H9 (cell line): ENCODE measurements at regions not wholly inside any gene's neighbourhood (a gene's known extent, or its start where the extent isn't known, plus 50 kb on each side); places are given as distances from the start of the nearest gene placed in this dataset.

ENCODE experiments used
- DNase-seq: peaks from one replicate; pipeline ENCODE4 v3.0.0-alpha.2; 2017
- H2AFZ ChIP-seq: one replicate; pipeline ENCODE4 v1.6.1; 2013; ENCODE audit warnings: mild to moderate bottlenecking, low read length, control low read depth, moderate library complexity
- H2AK5ac ChIP-seq: 2 replicates; pipeline ENCODE4 v1.6.1; 2013; ENCODE audit warnings: low read length, control low read depth, mixed read lengths; ENCODE audit not compliant: insufficient read length
- H2BK120ac ChIP-seq: one replicate; pipeline ENCODE4 v1.6.1; 2013; ENCODE audit warnings: low read depth, mild to moderate bottlenecking, low read length, control low read depth, inconsistent platforms; ENCODE audit not compliant: poor library complexity, severe bottlenecking
- H2BK12ac ChIP-seq: 2 replicates; pipeline ENCODE4 v1.6.1; 2013; ENCODE audit warnings: low read length, control low read depth, mixed read lengths, low read depth; ENCODE audit not compliant: insufficient read length
- H2BK15ac ChIP-seq: 2 replicates; pipeline ENCODE4 v1.6.1; 2013; ENCODE audit warnings: low read depth, low read length, control low read depth
- H2BK20ac ChIP-seq: one replicate; pipeline ENCODE4 v1.6.1; 2013; ENCODE audit warnings: low read depth, mild to moderate bottlenecking, low read length, control low read depth, inconsistent platforms; ENCODE audit not compliant: poor library complexity, severe bottlenecking
- H2BK5ac ChIP-seq: 2 replicates; pipeline ENCODE4 v1.6.1; 2013; ENCODE audit warnings: low read length, control low read depth, mixed read lengths; ENCODE audit not compliant: insufficient read length
- H3K14ac ChIP-seq: 2 replicates; pipeline ENCODE4 v1.6.1; 2013; ENCODE audit warnings: low read length, control low read depth; ENCODE audit not compliant: insufficient read depth
- H3K18ac ChIP-seq: 2 replicates; pipeline ENCODE4 v1.6.1; 2013; ENCODE audit warnings: low read depth, mild to moderate bottlenecking, mixed read lengths, low read length, control low read depth; ENCODE audit not compliant: insufficient read length
- H3K23ac ChIP-seq: 2 replicates; pipeline ENCODE4 v1.6.1; 2013; ENCODE audit warnings: low read length, control low read depth, mixed read lengths, low read depth; ENCODE audit not compliant: insufficient read length
- H3K23me2 ChIP-seq: 2 replicates; pipeline ENCODE4 v1.6.1; 2013; ENCODE audit warnings: low read depth, mild to moderate bottlenecking, mixed read lengths, low read length, control low read depth; ENCODE audit not compliant: insufficient read length, poor library complexity, severe bottlenecking
- H3K27ac ChIP-seq: 2 replicates; pipeline ENCODE4 v1.5.1; 2013; ENCODE audit warnings: low read length, control low read depth, mixed read lengths, low read depth; ENCODE audit not compliant: insufficient read length
- H3K27me3 ChIP-seq: 2 replicates; pipeline ENCODE4 v1.6.1; 2013; ENCODE audit warnings: low read length, control low read depth, inconsistent platforms; ENCODE audit not compliant: insufficient read depth
- H3K4ac ChIP-seq: 2 replicates; pipeline ENCODE4 v1.6.1; 2013; ENCODE audit warnings: low read depth, mild to moderate bottlenecking, control low read depth, inconsistent platforms, low read length, moderate library complexity
- H3K4me1 ChIP-seq: 2 replicates; pipeline ENCODE4 v1.6.1; 2013; ENCODE audit warnings: low read length, control low read depth, inconsistent platforms; ENCODE audit not compliant: insufficient read depth
- H3K4me2 ChIP-seq: 2 replicates; pipeline ENCODE4 v1.6.1; 2013; ENCODE audit warnings: low read length, control low read depth, mixed read lengths; ENCODE audit not compliant: insufficient read length, insufficient read depth
- H3K56ac ChIP-seq: 2 replicates; pipeline ENCODE4 v1.6.1; 2013; ENCODE audit warnings: low read depth, mild to moderate bottlenecking, mixed read lengths, low read length, control low read depth; ENCODE audit not compliant: insufficient read length
- H3K79me1 ChIP-seq: 2 replicates; pipeline ENCODE4 v1.6.1; 2013; ENCODE audit warnings: low read depth, mild to moderate bottlenecking, moderate library complexity, low read length, control low read depth, inconsistent platforms; ENCODE audit not compliant: insufficient read depth, poor library complexity, severe bottlenecking
- H3K79me2 ChIP-seq: 2 replicates; pipeline ENCODE4 v1.6.1; 2013; ENCODE audit warnings: low read length, control low read depth, inconsistent platforms; ENCODE audit not compliant: insufficient read depth
- H3K9ac ChIP-seq: 2 replicates; pipeline ENCODE4 v1.6.1; 2013; ENCODE audit warnings: low read length, control low read depth, mixed read lengths; ENCODE audit not compliant: insufficient read length; ENCODE audit errors: extremely low read depth
- H3K9me3 ChIP-seq: one replicate; pipeline ENCODE4 v1.6.1; 2013; ENCODE audit warnings: low read depth, low read length, inconsistent platforms; ENCODE audit not compliant: control insufficient read depth
- H3T11ph ChIP-seq: one replicate; pipeline ENCODE4 v1.6.1; 2013; ENCODE audit warnings: mild to moderate bottlenecking, low read length, control low read depth, inconsistent platforms
- H4K20me1 ChIP-seq: one replicate; pipeline ENCODE4 v1.6.1; 2013; ENCODE audit not compliant: control insufficient read depth, insufficient read length, insufficient read depth
- H4K5ac ChIP-seq: 2 replicates; pipeline ENCODE4 v1.6.1; 2013; ENCODE audit warnings: low read depth, mild to moderate bottlenecking, mixed read lengths, low read length, control low read depth; ENCODE audit not compliant: insufficient read length
- H4K8ac ChIP-seq: replicated peaks from 2 replicates; pipeline ENCODE4 v1.6.1; 2013; ENCODE audit warnings: low read length, control low read depth, mixed read lengths, low read depth; ENCODE audit not compliant: insufficient read length
- H4K91ac ChIP-seq: 2 replicates; pipeline ENCODE4 v1.6.1; 2013; ENCODE audit warnings: low read depth, mild to moderate bottlenecking, moderate library complexity, mixed read lengths, low read length, control low read depth; ENCODE audit not compliant: insufficient read length
- H3K27ac Mint-ChIP-seq, 3 experiments: 2 replicates in 2 of 3; 3 replicates in 1 of 3; pipeline ENCODE4 v1.8.0; 2020 to 2021; ENCODE audit warnings: mixed read lengths in 3 of 3, mild to moderate bottlenecking in 1 of 3, moderate library complexity in 1 of 3
- H3K27me3 Mint-ChIP-seq: 2 replicates; pipeline ENCODE4 v1.8.0; 2021; ENCODE audit warnings: low read depth, mild to moderate bottlenecking, moderate library complexity, mixed read lengths
- H3K36me3 Mint-ChIP-seq, 3 experiments: 2 replicates in 2 of 3; 3 replicates in 1 of 3; pipeline ENCODE4 v1.8.0; 2020 to 2021; ENCODE audit warnings: low read depth in 3 of 3, mixed read lengths in 3 of 3; ENCODE audit not compliant: insufficient read depth in 1 of 3
- H3K4me1 Mint-ChIP-seq, 2 experiments: 2 replicates each; pipeline ENCODE4 v1.8.0; 2020; ENCODE audit warnings: mixed read lengths in 2 of 2
- H3K4me3 Mint-ChIP-seq, 2 experiments: 2 replicates in 1 of 2; 3 replicates in 1 of 2; pipeline ENCODE4 v1.8.0; 2020 to 2021; ENCODE audit warnings: mild to moderate bottlenecking in 2 of 2, mixed read lengths in 2 of 2, moderate library complexity in 1 of 2
- H3K9me3 Mint-ChIP-seq, 2 experiments: 2 replicates in 1 of 2; 3 replicates in 1 of 2; pipeline ENCODE4 v1.8.0; 2020; ENCODE audit warnings: mild to moderate bottlenecking in 2 of 2, mixed read lengths in 2 of 2, moderate library complexity in 1 of 2
- WGBS: extraction: QIAGEN DNeasy Blood & Tissue Kit; methylation state at CpG from one replicate; pipeline ENCODE4 v1.1.7; 2013; ENCODE audit warnings: missing lambda C conversion rate, low lambda C conversion rate, mixed read lengths; ENCODE audit not compliant: insufficient read length; ENCODE audit errors: extremely low coverage; 5-methylcytosine and 5-hydroxymethylcytosine counted together
- TF ChIP-seq, protein P1 (sequence below): fragments of 200-600 bp; sonication (generic); conservative IDR thresholded peaks from 3 replicates; pipeline ENCODE4 v1.8.0; 2021; ENCODE audit warnings: antibody characterized with exemption, mild to moderate bottlenecking

DNA sequence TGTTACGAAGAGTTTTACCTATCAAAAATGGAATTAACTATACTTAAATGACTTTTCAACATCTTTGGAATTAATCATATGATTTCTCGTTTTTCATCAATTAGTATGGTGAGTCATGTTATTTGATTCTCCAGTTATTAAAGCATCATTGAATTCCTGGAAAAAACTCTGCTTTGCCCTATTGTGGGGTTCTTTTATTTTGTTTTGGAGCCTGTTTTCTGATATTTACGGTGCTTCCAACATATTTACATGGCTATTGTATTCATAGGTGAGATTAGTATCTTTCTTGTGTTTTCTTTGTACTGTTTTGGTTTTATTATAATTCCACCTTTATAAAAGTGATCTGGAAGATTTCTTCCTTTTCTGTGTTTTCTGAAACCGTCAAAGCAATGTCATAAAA lies 902.7 kb downstream of the TBC1D22A start:
- H3K14ac ChIP-seq = no peak overlapping the region
- H4K91ac ChIP-seq = no peak overlapping the region
- H3K27ac Mint-ChIP-seq = no peak overlapping the region
- H2BK120ac ChIP-seq = no peak overlapping the region
- no peak overlapping the region for H4K8ac ChIP-seq
- DNase-seq = no peak
- no peak overlapping the region for H3K56ac ChIP-seq
- no peaks in the 10 kb centered on the region for H3K23me2 ChIP-seq
- H2BK12ac ChIP-seq = no peak overlapping the region
- peaks cover 19 to 48% (median 22%) of the 10 kb centered on the region in 3 experiments for H3K36me3 Mint-ChIP-seq
- H2BK20ac ChIP-seq = no peak overlapping the region
- peaks cover 44% of the 10 kb centered on the region for H3K27me3 Mint-ChIP-seq
- H2BK15ac ChIP-seq = no peak overlapping the region
- TF ChIP-seq, protein P1, sequence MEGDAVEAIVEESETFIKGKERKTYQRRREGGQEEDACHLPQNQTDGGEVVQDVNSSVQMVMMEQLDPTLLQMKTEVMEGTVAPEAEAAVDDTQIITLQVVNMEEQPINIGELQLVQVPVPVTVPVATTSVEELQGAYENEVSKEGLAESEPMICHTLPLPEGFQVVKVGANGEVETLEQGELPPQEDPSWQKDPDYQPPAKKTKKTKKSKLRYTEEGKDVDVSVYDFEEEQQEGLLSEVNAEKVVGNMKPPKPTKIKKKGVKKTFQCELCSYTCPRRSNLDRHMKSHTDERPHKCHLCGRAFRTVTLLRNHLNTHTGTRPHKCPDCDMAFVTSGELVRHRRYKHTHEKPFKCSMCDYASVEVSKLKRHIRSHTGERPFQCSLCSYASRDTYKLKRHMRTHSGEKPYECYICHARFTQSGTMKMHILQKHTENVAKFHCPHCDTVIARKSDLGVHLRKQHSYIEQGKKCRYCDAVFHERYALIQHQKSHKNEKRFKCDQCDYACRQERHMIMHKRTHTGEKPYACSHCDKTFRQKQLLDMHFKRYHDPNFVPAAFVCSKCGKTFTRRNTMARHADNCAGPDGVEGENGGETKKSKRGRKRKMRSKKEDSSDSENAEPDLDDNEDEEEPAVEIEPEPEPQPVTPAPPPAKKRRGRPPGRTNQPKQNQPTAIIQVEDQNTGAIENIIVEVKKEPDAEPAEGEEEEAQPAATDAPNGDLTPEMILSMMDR = no peak
- H4K20me1 ChIP-seq = no peaks in the 10 kb centered on the region
- H3K4me1 Mint-ChIP-seq = peaks cover 8 to 14% of the 10 kb centered on the region in 2 experiments
- H3K79me1 ChIP-seq = no peaks in the 10 kb centered on the region
- H3K4me3 Mint-ChIP-seq = no peak overlapping the region
- no peak overlapping the region for H4K5ac ChIP-seq
- H3K9me3 Mint-ChIP-seq = peaks cover 49 to 51% of the 10 kb centered on the region in 2 experiments
- no peak overlapping the region for H3K27ac ChIP-seq
- no peak overlapping the region for H2AK5ac ChIP-seq
- no peak overlapping the region for H2AFZ ChIP-seq
- H3K79me2 ChIP-seq = no peaks in the 10 kb centered on the region
- no peaks in the 10 kb centered on the region for H3K9me3 ChIP-seq
- H3K4me1 ChIP-seq = no peaks in the 10 kb centered on the region
- no peak overlapping the region for H3K4ac ChIP-seq
- no peak overlapping the region for H3K23ac ChIP-seq
- WGBS = no CpG with 5 or more reads among the region's 4 CpGs
- H3K9ac ChIP-seq = no peak overlapping the region
- no peak overlapping the region for H3T11ph ChIP-seq
- H2BK5ac ChIP-seq = no peak overlapping the region
- no peak overlapping the region for H3K4me2 ChIP-seq
- no peaks in the 10 kb centered on the region for H3K27me3 ChIP-seq
- H3K18ac ChIP-seq = no peak overlapping the region
